Endodermal cell (in vitro differentiated cells): ENCODE measurements at regions not wholly inside any gene's neighbourhood (a gene's known extent, or its start where the extent isn't known, plus 50 kb on each side); places are given as distances from the start of the nearest gene placed in this dataset.

ENCODE experiments used
- DNase-seq: peaks from one replicate; pipeline ENCODE4 v3.0.0-alpha.2; 2017
- H3K27ac ChIP-seq: 2 replicates; pipeline ENCODE4 v1.5.1; 2013; ENCODE audit warnings: mild to moderate bottlenecking, low read depth, low read length, moderate library complexity
- H3K27me3 ChIP-seq: 2 replicates; pipeline ENCODE4 v1.6.1; 2013; ENCODE audit warnings: mild to moderate bottlenecking, low read length, moderate library complexity; ENCODE audit not compliant: insufficient read depth, control insufficient read depth, poor library complexity, severe bottlenecking
- H3K36me3 ChIP-seq: 2 replicates; pipeline ENCODE4 v1.7.0; 2013; ENCODE audit warnings: mild to moderate bottlenecking, low read length, moderate library complexity; ENCODE audit not compliant: control insufficient read depth, insufficient read depth
- H3K4me1 ChIP-seq: one replicate; pipeline ENCODE4 v1.7.0; 2013; ENCODE audit warnings: low read length; ENCODE audit not compliant: control insufficient read depth, insufficient read depth
- H3K4me3 ChIP-seq: 2 replicates; pipeline ENCODE4 v1.5.1; 2013; ENCODE audit warnings: mild to moderate bottlenecking, low read length, moderate library complexity
- H3K9ac ChIP-seq: 2 replicates; pipeline ENCODE4 v1.6.1; 2013; ENCODE audit warnings: mild to moderate bottlenecking, low read length, moderate library complexity; ENCODE audit not compliant: poor library complexity, severe bottlenecking; ENCODE audit errors: extremely low read depth
- H3K9me3 ChIP-seq: 2 replicates; pipeline ENCODE4 v1.6.1; 2013; ENCODE audit warnings: mild to moderate bottlenecking, low read length, moderate library complexity; ENCODE audit not compliant: control insufficient read depth
- H3K27ac Mint-ChIP-seq: 2 replicates; pipeline ENCODE4 v1.8.0; 2020; ENCODE audit warnings: mixed read lengths
- H3K27me3 Mint-ChIP-seq: 2 replicates; pipeline ENCODE4 v1.8.0; 2021; ENCODE audit warnings: mild to moderate bottlenecking, mixed read lengths; ENCODE audit not compliant: insufficient read depth
- H3K36me3 Mint-ChIP-seq: 2 replicates; pipeline ENCODE4 v1.8.0; 2020; ENCODE audit warnings: low read depth, mixed read lengths
- H3K4me1 Mint-ChIP-seq: 2 replicates; pipeline ENCODE4 v1.8.0; 2020; ENCODE audit warnings: mixed read lengths
- H3K4me3 Mint-ChIP-seq: 2 replicates; pipeline ENCODE4 v1.8.0; 2020; ENCODE audit warnings: mild to moderate bottlenecking, moderate library complexity, mixed read lengths
- H3K9me3 Mint-ChIP-seq: 2 replicates; pipeline ENCODE4 v1.8.0; 2020; ENCODE audit warnings: mild to moderate bottlenecking, mixed read lengths
- CTCF ChIP-seq: fragments of 200-600 bp; sonication (generic); conservative IDR thresholded peaks from 2 replicates; pipeline ENCODE4 v1.5.0; 2021; ENCODE audit warnings: antibody characterized with exemption, mild to moderate bottlenecking
- WGBS, 2 experiments: methylation state at CpG; one replicate each; pipeline versions ENCODE4 v1.1.5 to v1.1.7; 2013; ENCODE audit warnings: missing lambda C conversion rate in 2 of 2, mixed read lengths in 1 of 2; ENCODE audit not compliant: insufficient coverage in 1 of 2, insufficient read length in 1 of 2; 5-methylcytosine and 5-hydroxymethylcytosine counted together

- Histone ChIP-seq H3K27me3 (no peaks in the 10 kb centered on the region), H3K4me3 (no peak overlapping the region), H3K27ac (no peak overlapping the region), H3K36me3 (no peaks in the 10 kb centered on the region), H3K9ac (no peak overlapping the region), H3K4me1 (no peaks in the 10 kb centered on the region), H3K9me3 (no peaks in the 10 kb centered on the region)
- Mint-ChIP-seq H3K36me3 (no peaks in the 10 kb centered on the region), H3K4me1 (no peaks in the 10 kb centered on the region), H3K27ac (no peak overlapping the region), H3K27me3 (no peaks in the 10 kb centered on the region), H3K9me3 (no peaks in the 10 kb centered on the region), H3K4me3 (no peak overlapping the region)
- 95 to 96% methylated on average over 2 of the region's 2 CpGs for WGBS, 2 experiments
- DNase-seq, result no peak
- no peak for TF ChIP-seq CTCF
Observed at GRCh38 chr2:188919824-188920223, 54.3 kb upstream of the COL3A1 start.

- Histone ChIP-seq H3K27me3 (no peaks in the 10 kb centered on the region), H3K4me1 (no peaks in the 10 kb centered on the region), H3K27ac (no peak overlapping the region), H3K36me3 (no peaks in the 10 kb centered on the region), H3K9me3 (no peaks in the 10 kb centered on the region), H3K4me3 (no peak overlapping the region), H3K9ac (no peak overlapping the region)
- Mint-ChIP-seq H3K27me3 (no peaks in the 10 kb centered on the region), H3K27ac (no peak overlapping the region), H3K4me3 (no peak overlapping the region), H3K9me3 (no peaks in the 10 kb centered on the region), H3K36me3 (no peaks in the 10 kb centered on the region), H3K4me1 (no peaks in the 10 kb centered on the region)
- no CpG with 5 or more reads among the region's 1 CpG for WGBS, 2 experiments
- no peak for TF ChIP-seq CTCF
- DNase-seq, result no peak
Observed at GRCh38 chr2:188922191-188922590, 52.0 kb upstream of the COL3A1 start.
